K562 (cell line): ENCODE measurements at regions not wholly inside any gene's neighbourhood (a gene's known extent, or its start where the extent isn't known, plus 50 kb on each side); places are given as distances from the start of the nearest gene placed in this dataset.

Source experiments
- ATAC-seq: fragments of 200-7000 bp; cut with Tn5 transposase; 3 replicates; pipeline ENCODE4 v1.9.1; 2020; ENCODE audit warnings: moderate library complexity
- BruUV-seq: library from RNA; stranded (reverse); fragments of 400-500 nt; replicated peaks from 2 replicates; lab custom pipeline; 2021; lab: Mats Ljungman, UMichigan
- CTCF ChIA-PET: fragments of 300-600 bp; formaldehyde crosslinking; extraction: SDS; loops from one replicate; lab custom pipeline; 2021; ENCODE audit warnings: low intra/inter-chr PET ratio; lab: Yijun Ruan, JAX
- POLR2A ChIA-PET: fragments of 300-600, 350-650 bp; sonication (Branson Sonifier 250); formaldehyde crosslinking; extraction: SDS; loops from one replicate; lab custom pipeline; 2021; ENCODE audit warnings: antibody characterized with exemption, inconsistent platforms; lab: Yijun Ruan, JAX
- DNase-seq, 4 experiments: peaks; one replicate each; pipeline versions ENCODE4 v3.0.0 to v3.0.0-alpha.2; 2011 to 2018; ENCODE audit warnings: low spot score in 3 of 4, mixed read lengths in 3 of 4; ENCODE audit errors: extremely low read depth in 1 of 4
- FAIRE-seq: peaks from 2 replicates; lab custom pipeline; 2011; peaks lifted over from hg19 to GRCh38; lab: Jason Lieb, UNC
- H2AFZ ChIP-seq: 2 replicates; pipeline ENCODE4 v1.6.0; 2011; ENCODE audit warnings: low read depth, low read length, control low read depth, inconsistent platforms
- H3K27ac ChIP-seq: fragments of 200-600 bp; 3 replicates; pipeline ENCODE4 v1.8.0; 2011; ENCODE audit warnings: low read depth, mild to moderate bottlenecking, control low read depth, inconsistent platforms, low read length, moderate library complexity, mixed read lengths; ENCODE audit errors: extremely low read depth
- H3K27me3 ChIP-seq, 2 experiments: fragments of 300-600 bp in 1 of 2; 2 replicates in 1 of 2; 3 replicates in 1 of 2; pipeline versions ENCODE4 v1.6.0 to v1.8.0; 2011; ENCODE audit warnings: inconsistent platforms in 2 of 2, low read length in 2 of 2, mild to moderate bottlenecking in 1 of 2, mixed read lengths in 1 of 2, moderate library complexity in 1 of 2; ENCODE audit not compliant: control insufficient read depth in 2 of 2, insufficient read depth in 2 of 2
- H3K36me3 ChIP-seq: fragments of 300-600 bp; 3 replicates; pipeline ENCODE4 v1.8.0; 2011; ENCODE audit warnings: mild to moderate bottlenecking, low read length, inconsistent platforms; ENCODE audit not compliant: control insufficient read depth, insufficient read depth
- H3K4me1 ChIP-seq, 2 experiments: fragments of 200-600 bp in 1 of 2; replicated peaks in 1 of 2; 2 replicates in 1 of 2; 3 replicates in 1 of 2; pipeline versions ENCODE4 v1.5.1 to v1.8.0; 2011; ENCODE audit warnings: inconsistent platforms in 2 of 2, low read length in 2 of 2, mild to moderate bottlenecking in 1 of 2, mixed read lengths in 1 of 2, moderate library complexity in 1 of 2; ENCODE audit not compliant: control insufficient read depth in 2 of 2, insufficient read depth in 2 of 2
- H3K4me2 ChIP-seq: 2 replicates; pipeline ENCODE4 v1.6.1; 2011; ENCODE audit warnings: low read length, control low read depth, inconsistent platforms, mixed read lengths; ENCODE audit not compliant: insufficient read depth
- H3K4me3 ChIP-seq: fragments of 200-600 bp; sonication (generic), shearing (Covaris generic); 2 replicates; pipeline ENCODE4 v1.5.1; 2016; ENCODE audit warnings: control low read depth, inconsistent platforms
- H3K79me2 ChIP-seq: fragments of 200-600 bp; 3 replicates; pipeline ENCODE4 v1.8.0; 2011; ENCODE audit warnings: low read length, inconsistent platforms; ENCODE audit not compliant: control insufficient read depth, insufficient read depth
- H3K9ac ChIP-seq, 2 experiments: 2 replicates each; pipeline versions ENCODE4 v1.6.0 to v1.6.1; 2011; ENCODE audit warnings: low read depth in 2 of 2, low read length in 2 of 2, control low read depth in 1 of 2, inconsistent platforms in 1 of 2, mild to moderate bottlenecking in 1 of 2, mixed read lengths in 1 of 2; ENCODE audit not compliant: insufficient read depth in 1 of 2
- H3K9me1 ChIP-seq: one replicate; pipeline ENCODE4 v1.6.0; 2011; ENCODE audit warnings: inconsistent platforms, mild to moderate bottlenecking, low read length, moderate library complexity; ENCODE audit not compliant: control insufficient read depth, insufficient read depth
- H3K9me3 ChIP-seq: replicated peaks from 2 replicates; pipeline ENCODE4 v1.5.1; 2011; ENCODE audit warnings: low read depth, low read length, inconsistent platforms; ENCODE audit not compliant: control insufficient read depth, insufficient read depth
- H4K20me1 ChIP-seq: replicated peaks from 2 replicates; pipeline ENCODE4 v1.6.1; 2011; ENCODE audit warnings: low read length, inconsistent platforms, mixed read lengths; ENCODE audit not compliant: control insufficient read depth, insufficient read depth
- EGR1 ChIP-seq: fragments of 450-650 bp; conservative IDR thresholded peaks from 2 replicates; pipeline ENCODE4 v1.6.1; 2017; ENCODE audit warnings: mild to moderate bottlenecking
- ELF1 ChIP-seq: fragments of 200-800 bp; sonication (Bioruptor generic); IDR thresholded peaks from 2 replicates; pipeline ENCODE4 v1.6.1; 2016; ENCODE audit warnings: missing genetic modification characterization, missing compliant biosample characterization
- HNRNPH1 ChIP-seq: fragments of 200-400 bp; formaldehyde crosslinking; optimal IDR thresholded peaks from 2 replicates; pipeline ENCODE3; 2017; ENCODE audit warnings: low read depth, mild to moderate bottlenecking, low read length, moderate library complexity
- HNRNPL ChIP-seq: fragments of 200-400 bp; formaldehyde crosslinking; IDR thresholded peaks from 2 replicates; pipeline ENCODE4 v1.6.1; 2017; ENCODE audit warnings: low read depth, mild to moderate bottlenecking, low read length
- MEIS2 ChIP-seq: fragments of 450-650 bp; IDR thresholded peaks from 2 replicates; pipeline ENCODE4 v1.6.1; 2014; ENCODE audit warnings: mild to moderate bottlenecking; ENCODE audit not compliant: partially characterized antibody
- NFXL1 ChIP-seq: fragments of 450-650 bp; formaldehyde crosslinking; IDR thresholded peaks from 2 replicates; pipeline ENCODE4 v1.4.0; 2021; ENCODE audit warnings: mild to moderate bottlenecking
- RBM25 ChIP-seq: fragments of 200-400 bp; formaldehyde crosslinking; IDR thresholded peaks from 2 replicates; pipeline ENCODE4 v1.6.1; 2018; ENCODE audit warnings: low read length, low read depth, moderate library complexity; ENCODE audit not compliant: severe bottlenecking
- SNAPC5 ChIP-seq: fragments of 250-450 bp; sonication (Bioruptor Pico); IDR thresholded peaks from 2 replicates; pipeline ENCODE4 v1.8.0; 2021; ENCODE audit warnings: moderate library complexity, mild to moderate bottlenecking, inconsistent platforms
- WGBS: fragments of 100-300 bp; shearing (Covaris generic); methylation state at CpG from one replicate; pipeline ENCODE4 v1.1.6; 2016; ENCODE audit warnings: low coverage, mixed read lengths; ENCODE audit not compliant: insufficient coverage; ENCODE audit errors: missing lambda C conversion rate; 5-methylcytosine and 5-hydroxymethylcytosine counted together
- in situ Hi-C: fragments of 300-500 bp; cut with MboI; formaldehyde crosslinking; loops from 4 replicates; pipeline ENCODE4 v1.15.0; 2018; ENCODE audit warnings: inconsistent platforms, mixed read lengths
- intact Hi-C: fragments of 100-400 bp; cut with micrococcal nuclease; formaldehyde crosslinking; loops from 2 replicates; pipeline ENCODE4 v1.14.2; 2022
- TF ChIP-seq, protein P1 (sequence below): fragments of 450-650 bp; formaldehyde crosslinking; conservative IDR thresholded peaks from 2 replicates; pipeline ENCODE4 v1.4.0; 2022; ENCODE audit warnings: mild to moderate bottlenecking, missing genetic modification characterization
- TF ChIP-seq, protein P2 (sequence below), 2 experiments: fragments of 450-650 bp in 1 of 2; IDR thresholded peaks; 2 replicates each; pipeline ENCODE4 v1.6.1; 2011 to 2017; ENCODE audit warnings: low read depth in 2 of 2, antibody characterized with exemption in 1 of 2, borderline replicate concordance in 1 of 2, low read length in 1 of 2, mild to moderate bottlenecking in 1 of 2, mixed read lengths in 1 of 2; ENCODE audit not compliant: control insufficient read depth in 1 of 2

DNA sequence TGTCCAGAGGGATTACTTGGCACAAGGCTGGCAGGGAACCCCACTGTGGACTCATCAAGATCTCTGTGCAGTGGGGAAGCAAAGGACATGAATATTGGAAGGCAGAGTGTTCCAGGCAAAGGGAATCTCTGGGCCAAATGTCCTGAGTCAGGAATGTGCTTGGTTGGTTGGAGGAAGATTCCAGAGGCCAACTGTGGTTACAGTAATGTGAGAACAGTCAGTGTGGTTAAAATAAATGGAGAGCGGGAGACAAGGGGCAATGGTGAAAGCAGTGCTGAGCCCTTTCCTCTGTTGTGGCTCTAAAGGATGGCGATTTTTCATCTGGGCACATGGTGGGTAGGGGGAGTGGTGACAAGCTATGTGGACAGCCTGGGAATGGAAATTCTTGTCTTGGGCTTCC, 948.2 kb downstream of the BCL11B start (continued):
- TF ChIP-seq HNRNPH1: no peak
- TF ChIP-seq, protein P1, sequence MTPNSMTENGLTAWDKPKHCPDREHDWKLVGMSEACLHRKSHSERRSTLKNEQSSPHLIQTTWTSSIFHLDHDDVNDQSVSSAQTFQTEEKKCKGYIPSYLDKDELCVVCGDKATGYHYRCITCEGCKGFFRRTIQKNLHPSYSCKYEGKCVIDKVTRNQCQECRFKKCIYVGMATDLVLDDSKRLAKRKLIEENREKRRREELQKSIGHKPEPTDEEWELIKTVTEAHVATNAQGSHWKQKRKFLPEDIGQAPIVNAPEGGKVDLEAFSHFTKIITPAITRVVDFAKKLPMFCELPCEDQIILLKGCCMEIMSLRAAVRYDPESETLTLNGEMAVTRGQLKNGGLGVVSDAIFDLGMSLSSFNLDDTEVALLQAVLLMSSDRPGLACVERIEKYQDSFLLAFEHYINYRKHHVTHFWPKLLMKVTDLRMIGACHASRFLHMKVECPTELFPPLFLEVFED: no peak
- no peak for TF ChIP-seq MEIS2
- TF ChIP-seq, all 486 proteins: peak for 0

DNA sequence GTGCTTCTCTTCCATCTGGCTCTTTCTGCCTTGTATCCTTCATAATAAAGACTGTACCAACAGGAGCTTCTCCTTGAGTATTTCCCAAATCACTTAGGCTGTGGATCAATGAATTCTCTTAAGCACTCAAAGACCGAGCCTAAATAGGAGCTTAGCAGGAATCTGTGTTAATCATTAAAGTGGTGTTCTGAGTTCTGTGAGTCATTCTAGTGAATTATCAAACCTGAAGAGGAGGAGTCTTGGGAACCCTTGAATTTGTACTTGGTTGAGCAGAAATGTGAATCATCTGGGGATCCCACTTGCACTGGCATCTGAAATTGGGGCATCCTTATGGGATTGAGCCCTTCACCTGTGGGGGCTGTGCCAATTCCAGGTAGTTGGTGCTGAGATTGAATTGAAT, 946.2 kb downstream of the BCL11B start:
- in situ Hi-C loops: no loop called here
- intact Hi-C loops: no loop called here
- no peaks in the 10 kb centered on the region for H4K20me1 ChIP-seq
- H3K4me2 ChIP-seq: no peak overlapping the region
- TF ChIP-seq SNAPC5 (CRISPR knock-in tag): no peak
- no peak for TF ChIP-seq EGR1
- TF ChIP-seq, protein P2, sequence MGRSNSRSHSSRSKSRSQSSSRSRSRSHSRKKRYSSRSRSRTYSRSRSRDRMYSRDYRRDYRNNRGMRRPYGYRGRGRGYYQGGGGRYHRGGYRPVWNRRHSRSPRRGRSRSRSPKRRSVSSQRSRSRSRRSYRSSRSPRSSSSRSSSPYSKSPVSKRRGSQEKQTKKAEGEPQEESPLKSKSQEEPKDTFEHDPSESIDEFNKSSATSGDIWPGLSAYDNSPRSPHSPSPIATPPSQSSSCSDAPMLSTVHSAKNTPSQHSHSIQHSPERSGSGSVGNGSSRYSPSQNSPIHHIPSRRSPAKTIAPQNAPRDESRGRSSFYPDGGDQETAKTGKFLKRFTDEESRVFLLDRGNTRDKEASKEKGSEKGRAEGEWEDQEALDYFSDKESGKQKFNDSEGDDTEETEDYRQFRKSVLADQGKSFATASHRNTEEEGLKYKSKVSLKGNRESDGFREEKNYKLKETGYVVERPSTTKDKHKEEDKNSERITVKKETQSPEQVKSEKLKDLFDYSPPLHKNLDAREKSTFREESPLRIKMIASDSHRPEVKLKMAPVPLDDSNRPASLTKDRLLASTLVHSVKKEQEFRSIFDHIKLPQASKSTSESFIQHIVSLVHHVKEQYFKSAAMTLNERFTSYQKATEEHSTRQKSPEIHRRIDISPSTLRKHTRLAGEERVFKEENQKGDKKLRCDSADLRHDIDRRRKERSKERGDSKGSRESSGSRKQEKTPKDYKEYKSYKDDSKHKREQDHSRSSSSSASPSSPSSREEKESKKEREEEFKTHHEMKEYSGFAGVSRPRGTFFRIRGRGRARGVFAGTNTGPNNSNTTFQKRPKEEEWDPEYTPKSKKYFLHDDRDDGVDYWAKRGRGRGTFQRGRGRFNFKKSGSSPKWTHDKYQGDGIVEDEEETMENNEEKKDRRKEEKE (IDR thresholded peaks at IDR 0.05; ENCODE audit: borderline replicate concordance in 1 of 2, control insufficient read depth in 1 of 2, low read depth in 2 of 2, low read length in 1 of 2): no peak
- TF ChIP-seq ELF1 (tag): no peak
- TF ChIP-seq NFXL1 (CRISPR knock-in tag): no peak
- no peak for TF ChIP-seq HNRNPL
- no peak for TF ChIP-seq RBM25
- TF ChIP-seq, all 486 proteins: peak for 0
- CTCF ChIA-PET: no interaction called here
- no peaks in the 10 kb centered on the region for H3K9me3 ChIP-seq
- no CpG with 5 or more reads among the region's 1 CpG for WGBS
- H3K9ac ChIP-seq: no peak overlapping the region
- H3K4me1 ChIP-seq: no peaks in the 10 kb centered on the region
- no peak for ATAC-seq
- no peak overlapping the region for H3K4me3 ChIP-seq
- no peak overlapping the region for H3K27ac ChIP-seq
- H3K27me3 ChIP-seq: no peaks in the 10 kb centered on the region
- FAIRE-seq: no peak
- no peaks in the 10 kb centered on the region for H3K36me3 ChIP-seq
- BruUV-seq: no TSS peak
- POLR2A ChIA-PET: no interaction called here
- no peak overlapping the region for H2AFZ ChIP-seq
- H3K79me2 ChIP-seq: no peaks in the 10 kb centered on the region
- no peaks in the 10 kb centered on the region for H3K9me1 ChIP-seq
- no peak for DNase-seq
